ENCODE measurements at regions not wholly inside any gene's neighbourhood (a gene's known extent, or its start where the extent isn't known, plus 50 kb on each side); places are given as distances from the start of the nearest gene placed in this dataset.

DNA sequence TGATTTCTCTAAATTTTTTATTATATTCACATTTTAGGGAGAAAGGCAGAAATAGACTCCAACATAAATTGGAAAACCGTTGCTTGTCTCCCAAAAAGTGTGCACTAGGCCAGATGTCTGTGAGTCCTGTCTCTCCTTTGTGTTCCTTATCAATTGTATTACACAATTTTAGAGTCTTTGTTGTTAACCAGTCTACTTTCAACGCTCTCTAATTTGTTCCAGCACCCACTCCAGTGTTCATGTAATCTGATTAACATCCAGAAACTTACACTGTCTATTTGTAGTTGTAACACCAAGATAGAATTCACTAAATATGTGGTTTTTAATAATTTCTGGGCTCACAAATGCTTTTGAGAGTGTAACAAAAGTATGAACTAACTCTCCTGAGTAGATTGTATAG, 195.6 kb downstream of the FSIP2 start:
- H3K36me3 Mint-ChIP-seq, result no peaks in the 10 kb centered on the region
- Histone ChIP-seq H3K27ac (ENCODE audit: low read depth, low read length) (no peak overlapping the region), H3K4me1 (ENCODE audit: insufficient read depth, low read length) (no peaks in the 10 kb centered on the region), H3K36me3 (ENCODE audit: insufficient read depth, low read length) (no peaks in the 10 kb centered on the region), H3K4me3 (ENCODE audit: low read length) (no peak overlapping the region), H3K9me3 (ENCODE audit: low read length) (no peaks in the 10 kb centered on the region), H3K27me3 (ENCODE audit: insufficient read depth, low read length, poor library complexity, severe bottlenecking) (no peaks in the 10 kb centered on the region)
- H3K27ac Mint-ChIP-seq, result no peak overlapping the region
- H3K27me3 Mint-ChIP-seq, result no peaks in the 10 kb centered on the region
- DNase-seq, result no peak
- H3K9me3 Mint-ChIP-seq, result peaks cover 2 to 6% (median 3%) of the 10 kb centered on the region in 5 donors
- no peak overlapping the region for H3K4me3 Mint-ChIP-seq
- no peaks in the 10 kb centered on the region for H3K4me1 Mint-ChIP-seq
- ChIA-PET POLR2A (no interaction called here), CTCF (no interaction called here)

GRCh38 chr2:185939858-185940257, 201.3 kb downstream of the FSIP2 start:
- Mint-ChIP-seq H3K4me1 (no peaks in the 10 kb centered on the region), H3K4me3 (no peak overlapping the region)
- CTCF ChIA-PET, result no interaction called here

DNA sequence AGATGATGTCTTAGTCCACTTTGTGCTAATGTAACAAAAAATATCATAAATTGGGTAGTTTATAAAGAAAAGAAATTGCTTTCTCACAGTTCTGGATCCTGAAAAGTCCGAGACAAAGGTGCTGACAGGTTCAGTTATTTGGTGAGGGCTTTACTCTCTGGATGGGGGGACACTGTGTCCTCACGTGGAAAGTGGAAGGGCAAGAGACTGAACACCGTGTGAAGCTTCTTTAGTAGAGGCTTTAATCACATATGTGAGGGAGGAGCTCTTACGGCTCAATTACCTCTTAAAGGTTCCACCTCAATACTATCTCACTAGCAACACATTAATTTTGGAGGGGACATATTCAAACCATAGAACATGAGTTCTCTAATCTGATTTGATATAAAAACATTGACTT, 204.3 kb downstream of the FSIP2 start:
- H3K4me1 Mint-ChIP-seq, result no peaks in the 10 kb centered on the region
- no peaks in the 10 kb centered on the region for H3K27me3 ChIP-seq (ENCODE audit: insufficient read depth, low read length, poor library complexity, severe bottlenecking)
- no peak for DNase-seq
- peaks cover 7% of the 10 kb centered on the region for H3K9me3 ChIP-seq (ENCODE audit: low read length)
- H3K36me3 Mint-ChIP-seq, result peaks cover 5 to 22% (median 20%) of the 10 kb centered on the region in 3 donors
- H3K4me3 ChIP-seq (ENCODE audit: low read length), result no peak overlapping the region
- H3K36me3 ChIP-seq (ENCODE audit: insufficient read depth, low read length), result no peaks in the 10 kb centered on the region
- H3K27me3 Mint-ChIP-seq, result no peaks in the 10 kb centered on the region
- H3K4me1 ChIP-seq (ENCODE audit: insufficient read depth, low read length), result no peaks in the 10 kb centered on the region
- no peak overlapping the region for H3K4me3 Mint-ChIP-seq
- H3K27ac Mint-ChIP-seq, result no peak overlapping the region
- ChIA-PET POLR2A (no interaction called here), CTCF (no interaction called here)
- H3K9me3 Mint-ChIP-seq, result peaks cover 14 to 35% (median 27%) of the 10 kb centered on the region in 5 donors
- no peak overlapping the region for H3K27ac ChIP-seq (ENCODE audit: low read depth, low read length)

More at GRCh38 chr2:185939858-185940257, 201.3 kb downstream of the FSIP2 start:
- no peak overlapping the region for H3K4me3 ChIP-seq (ENCODE audit: low read length)
- Mint-ChIP-seq H3K9me3 (peaks cover 14 to 34% (median 23%) of the 10 kb centered on the region in 5 donors), H3K36me3 (peaks cover 5 to 19% (median 14%) of the 10 kb centered on the region in 3 donors), H3K27ac (no peak overlapping the region), H3K27me3 (no peaks in the 10 kb centered on the region)
- H3K27me3 ChIP-seq (ENCODE audit: insufficient read depth, low read length, poor library complexity, severe bottlenecking), result no peaks in the 10 kb centered on the region
- DNase-seq, result no peak
- H3K27ac ChIP-seq (ENCODE audit: low read depth, low read length), result no peak overlapping the region
- H3K36me3 ChIP-seq (ENCODE audit: insufficient read depth, low read length), result no peaks in the 10 kb centered on the region
- H3K4me1 ChIP-seq (ENCODE audit: insufficient read depth, low read length), result no peaks in the 10 kb centered on the region
- POLR2A ChIA-PET, result no interaction called here
- H3K9me3 ChIP-seq (ENCODE audit: low read length), result peaks cover 7% of the 10 kb centered on the region

- peaks cover 5% of the 10 kb centered on the region for H3K9me3 ChIP-seq (ENCODE audit: low read length)
- H3K36me3 Mint-ChIP-seq, result peaks cover 0 to 24% (median 18%) of the 10 kb centered on the region in 3 donors
- no peaks in the 10 kb centered on the region for H3K36me3 ChIP-seq (ENCODE audit: insufficient read depth, low read length)
- H3K4me3 ChIP-seq (ENCODE audit: low read length), result no peak overlapping the region
- ChIA-PET CTCF (no interaction called here), POLR2A (no interaction called here)
- H3K27me3 Mint-ChIP-seq, result no peaks in the 10 kb centered on the region
- H3K27ac Mint-ChIP-seq, result no peak overlapping the region
- H3K4me1 ChIP-seq (ENCODE audit: insufficient read depth, low read length), result no peaks in the 10 kb centered on the region
- no peak overlapping the region for H3K4me3 Mint-ChIP-seq
- H3K27me3 ChIP-seq (ENCODE audit: insufficient read depth, low read length, poor library complexity, severe bottlenecking), result no peaks in the 10 kb centered on the region
- H3K27ac ChIP-seq (ENCODE audit: low read depth, low read length), result no peak overlapping the region
- no peaks in the 10 kb centered on the region for H3K4me1 Mint-ChIP-seq
- H3K9me3 Mint-ChIP-seq, result peaks cover 15 to 25% (median 18%) of the 10 kb centered on the region in 5 donors
- DNase-seq, result no peak
Observed at GRCh38 chr2:185947722-185948121, 209.1 kb downstream of the FSIP2 start.

DNA sequence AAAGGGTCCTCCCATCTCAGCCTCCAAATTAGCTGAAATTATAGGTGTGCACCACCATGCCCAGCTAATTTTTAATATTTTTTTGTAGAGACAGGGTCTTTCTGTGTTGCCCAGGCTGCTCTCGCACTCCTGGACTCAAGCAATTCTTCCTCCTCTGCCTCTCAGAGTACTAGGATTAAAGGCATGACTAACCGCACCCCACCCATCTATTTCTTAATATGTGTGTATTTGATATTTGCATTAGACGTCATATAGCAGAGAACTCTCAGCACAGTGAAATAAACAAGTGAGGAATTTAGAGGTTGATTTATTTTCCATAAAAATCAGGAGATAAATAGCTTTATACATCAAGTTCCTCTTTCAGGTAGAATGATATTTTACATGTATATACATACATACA, 213.5 kb downstream of the FSIP2 start:
- H3K4me3 ChIP-seq (ENCODE audit: low read length), result no peak overlapping the region
- ChIA-PET CTCF (no interaction called here), POLR2A (no interaction called here)
- no peaks in the 10 kb centered on the region for H3K27me3 ChIP-seq (ENCODE audit: insufficient read depth, low read length, poor library complexity, severe bottlenecking)
- Mint-ChIP-seq H3K36me3 (peaks cover 0 to 9% (median 4%) of the 10 kb centered on the region in 3 donors), H3K4me3 (no peak overlapping the region), H3K27ac (no peak overlapping the region), H3K4me1 (no peaks in the 10 kb centered on the region), H3K27me3 (no peaks in the 10 kb centered on the region), H3K9me3 (peaks cover 0 to 11% (median 5%) of the 10 kb centered on the region in 5 donors)
- H3K36me3 ChIP-seq (ENCODE audit: insufficient read depth, low read length), result no peaks in the 10 kb centered on the region
- no peak for DNase-seq
- H3K27ac ChIP-seq (ENCODE audit: low read depth, low read length), result no peak overlapping the region
- H3K4me1 ChIP-seq (ENCODE audit: insufficient read depth, low read length), result no peaks in the 10 kb centered on the region
- no peaks in the 10 kb centered on the region for H3K9me3 ChIP-seq (ENCODE audit: low read length)

- H3K27ac Mint-ChIP-seq, result no peak overlapping the region
- H3K27me3 Mint-ChIP-seq, result no peaks in the 10 kb centered on the region
- ChIA-PET CTCF (no interaction called here), POLR2A (no interaction called here)
- Histone ChIP-seq H3K9me3 (ENCODE audit: low read length) (no peaks in the 10 kb centered on the region), H3K27me3 (ENCODE audit: insufficient read depth, low read length, poor library complexity, severe bottlenecking) (no peaks in the 10 kb centered on the region), H3K27ac (ENCODE audit: low read depth, low read length) (no peak overlapping the region), H3K4me3 (ENCODE audit: low read length) (no peak overlapping the region), H3K36me3 (ENCODE audit: insufficient read depth, low read length) (no peaks in the 10 kb centered on the region), H3K4me1 (ENCODE audit: insufficient read depth, low read length) (no peaks in the 10 kb centered on the region)
- H3K4me1 Mint-ChIP-seq, result no peaks in the 10 kb centered on the region
- peaks cover 0 to 9% (median 2%) of the 10 kb centered on the region in 3 donors for H3K36me3 Mint-ChIP-seq
- H3K9me3 Mint-ChIP-seq, result peaks cover 3 to 11% (median 9%) of the 10 kb centered on the region in 5 donors
- DNase-seq, result no peak
- no peak overlapping the region for H3K4me3 Mint-ChIP-seq
Observed at GRCh38 chr2:185954389-185954788, 215.8 kb downstream of the FSIP2 start.

GRCh38 chr2:185955050-185955449, 216.4 kb downstream of the FSIP2 start:
- Mint-ChIP-seq H3K4me1 (no peaks in the 10 kb centered on the region), H3K9me3 (peaks cover 5 to 12% (median 10%) of the 10 kb centered on the region in 5 donors), H3K27ac (no peak overlapping the region), H3K4me3 (no peak overlapping the region), H3K36me3 (peaks cover 0 to 6% (median 0%) of the 10 kb centered on the region in 3 donors), H3K27me3 (no peaks in the 10 kb centered on the region)
- H3K4me1 ChIP-seq (ENCODE audit: insufficient read depth, low read length), result no peaks in the 10 kb centered on the region
- CTCF ChIA-PET, result no interaction called here
- H3K9me3 ChIP-seq (ENCODE audit: low read length), result no peaks in the 10 kb centered on the region
- no peak overlapping the region for H3K4me3 ChIP-seq (ENCODE audit: low read length)
- H3K27ac ChIP-seq (ENCODE audit: low read depth, low read length), result no peak overlapping the region
- no peaks in the 10 kb centered on the region for H3K36me3 ChIP-seq (ENCODE audit: insufficient read depth, low read length)
- no peaks in the 10 kb centered on the region for H3K27me3 ChIP-seq (ENCODE audit: insufficient read depth, low read length, poor library complexity, severe bottlenecking)
- no peak for DNase-seq
- POLR2A ChIA-PET, result no interaction called here

GRCh38 chr2:185967335-185967734, 228.7 kb downstream of the FSIP2 start:
- Histone ChIP-seq H3K27me3 (ENCODE audit: insufficient read depth, low read length, poor library complexity, severe bottlenecking) (no peaks in the 10 kb centered on the region), H3K4me1 (ENCODE audit: insufficient read depth, low read length) (no peaks in the 10 kb centered on the region), H3K9me3 (ENCODE audit: low read length) (no peaks in the 10 kb centered on the region), H3K36me3 (ENCODE audit: insufficient read depth, low read length) (no peaks in the 10 kb centered on the region), H3K4me3 (ENCODE audit: low read length) (no peak overlapping the region), H3K27ac (ENCODE audit: low read depth, low read length) (no peak overlapping the region)
- DNase-seq, result no peak
- Mint-ChIP-seq H3K4me3 (no peak overlapping the region), H3K36me3 (no peaks in the 10 kb centered on the region), H3K27ac (no peak overlapping the region), H3K27me3 (no peaks in the 10 kb centered on the region), H3K9me3 (peaks cover 0 to 4% (median 3%) of the 10 kb centered on the region in 5 donors), H3K4me1 (no peaks in the 10 kb centered on the region)
- ChIA-PET POLR2A (no interaction called here), CTCF (no interaction called here)

Data from CD8-positive, alpha-beta memory T cell (primary cell).